ENCODE measurements at regions not wholly inside any gene's neighbourhood (a gene's known extent, or its start where the extent isn't known, plus 50 kb on each side); places are given as distances from the start of the nearest gene placed in this dataset.

- TF ChIP-seq CTCF (IDR thresholded peaks at IDR 0.05), result no peak
- TF ChIP-seq POLR2A (IDR thresholded peaks at IDR 0.05; ENCODE audit: low read depth), result no peak
- TF ChIP-seq EP300 (IDR thresholded peaks at IDR 0.05), result no peak
- TF ChIP-seq POLR2AphosphoS5 (IDR thresholded peaks at IDR 0.05), result no peak
Observed at GRCh38 chr4:45345558-45345957, 619.2 kb upstream of the GNPDA2 start.
